ENCODE measurements at regions not wholly inside any gene's neighbourhood (a gene's known extent, or its start where the extent isn't known, plus 50 kb on each side); places are given as distances from the start of the nearest gene placed in this dataset.

DNA sequence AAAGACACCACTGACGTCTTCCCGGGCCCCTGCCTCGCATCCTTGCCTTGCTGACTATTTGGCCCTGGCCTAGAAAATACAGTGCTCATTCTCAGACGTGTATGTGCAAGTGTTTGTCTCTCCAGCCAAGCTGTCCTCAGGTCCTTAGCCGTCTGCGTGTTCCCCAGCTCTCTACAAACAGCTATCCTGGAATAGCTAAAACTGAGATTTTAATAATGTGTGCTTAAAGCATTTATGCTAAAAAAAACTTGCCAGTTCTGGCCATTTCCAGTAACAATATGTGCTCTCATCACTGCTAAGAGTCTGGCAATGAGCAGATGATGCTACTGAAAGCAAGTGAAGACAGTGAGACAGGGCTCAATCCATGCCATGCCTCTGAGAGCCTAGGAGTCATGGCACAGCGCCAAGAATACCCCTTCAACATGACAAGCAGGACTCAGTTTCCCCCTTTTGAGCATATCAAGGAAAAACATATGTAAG is 55.7 kb downstream of the IRF2BP2 start:
- no peaks in the 10 kb centered on the region for H3K27me3 ChIP-seq (ENCODE audit: insufficient read depth, poor library complexity, severe bottlenecking)
- no peaks in the 10 kb centered on the region for H3K9me3 ChIP-seq (ENCODE audit: severe bottlenecking)
- H3K36me3 ChIP-seq (ENCODE audit: low read depth) = no peaks in the 10 kb centered on the region
- TF ChIP-seq, protein P1, sequence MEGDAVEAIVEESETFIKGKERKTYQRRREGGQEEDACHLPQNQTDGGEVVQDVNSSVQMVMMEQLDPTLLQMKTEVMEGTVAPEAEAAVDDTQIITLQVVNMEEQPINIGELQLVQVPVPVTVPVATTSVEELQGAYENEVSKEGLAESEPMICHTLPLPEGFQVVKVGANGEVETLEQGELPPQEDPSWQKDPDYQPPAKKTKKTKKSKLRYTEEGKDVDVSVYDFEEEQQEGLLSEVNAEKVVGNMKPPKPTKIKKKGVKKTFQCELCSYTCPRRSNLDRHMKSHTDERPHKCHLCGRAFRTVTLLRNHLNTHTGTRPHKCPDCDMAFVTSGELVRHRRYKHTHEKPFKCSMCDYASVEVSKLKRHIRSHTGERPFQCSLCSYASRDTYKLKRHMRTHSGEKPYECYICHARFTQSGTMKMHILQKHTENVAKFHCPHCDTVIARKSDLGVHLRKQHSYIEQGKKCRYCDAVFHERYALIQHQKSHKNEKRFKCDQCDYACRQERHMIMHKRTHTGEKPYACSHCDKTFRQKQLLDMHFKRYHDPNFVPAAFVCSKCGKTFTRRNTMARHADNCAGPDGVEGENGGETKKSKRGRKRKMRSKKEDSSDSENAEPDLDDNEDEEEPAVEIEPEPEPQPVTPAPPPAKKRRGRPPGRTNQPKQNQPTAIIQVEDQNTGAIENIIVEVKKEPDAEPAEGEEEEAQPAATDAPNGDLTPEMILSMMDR (IDR thresholded peaks at IDR 0.05; ENCODE audit: poor library complexity, severe bottlenecking) = no peak
- no peaks in the 10 kb centered on the region for H3K4me1 ChIP-seq (ENCODE audit: insufficient read depth, poor library complexity, severe bottlenecking)
- H3K27ac ChIP-seq (ENCODE audit: poor library complexity, severe bottlenecking) = no peak overlapping the region
- no peak for ATAC-seq (ENCODE audit: low read depth)
- no peak for DNase-seq (ENCODE audit: low spot score)
- no peak overlapping the region for H3K4me3 ChIP-seq (ENCODE audit: severe bottlenecking)

DNA sequence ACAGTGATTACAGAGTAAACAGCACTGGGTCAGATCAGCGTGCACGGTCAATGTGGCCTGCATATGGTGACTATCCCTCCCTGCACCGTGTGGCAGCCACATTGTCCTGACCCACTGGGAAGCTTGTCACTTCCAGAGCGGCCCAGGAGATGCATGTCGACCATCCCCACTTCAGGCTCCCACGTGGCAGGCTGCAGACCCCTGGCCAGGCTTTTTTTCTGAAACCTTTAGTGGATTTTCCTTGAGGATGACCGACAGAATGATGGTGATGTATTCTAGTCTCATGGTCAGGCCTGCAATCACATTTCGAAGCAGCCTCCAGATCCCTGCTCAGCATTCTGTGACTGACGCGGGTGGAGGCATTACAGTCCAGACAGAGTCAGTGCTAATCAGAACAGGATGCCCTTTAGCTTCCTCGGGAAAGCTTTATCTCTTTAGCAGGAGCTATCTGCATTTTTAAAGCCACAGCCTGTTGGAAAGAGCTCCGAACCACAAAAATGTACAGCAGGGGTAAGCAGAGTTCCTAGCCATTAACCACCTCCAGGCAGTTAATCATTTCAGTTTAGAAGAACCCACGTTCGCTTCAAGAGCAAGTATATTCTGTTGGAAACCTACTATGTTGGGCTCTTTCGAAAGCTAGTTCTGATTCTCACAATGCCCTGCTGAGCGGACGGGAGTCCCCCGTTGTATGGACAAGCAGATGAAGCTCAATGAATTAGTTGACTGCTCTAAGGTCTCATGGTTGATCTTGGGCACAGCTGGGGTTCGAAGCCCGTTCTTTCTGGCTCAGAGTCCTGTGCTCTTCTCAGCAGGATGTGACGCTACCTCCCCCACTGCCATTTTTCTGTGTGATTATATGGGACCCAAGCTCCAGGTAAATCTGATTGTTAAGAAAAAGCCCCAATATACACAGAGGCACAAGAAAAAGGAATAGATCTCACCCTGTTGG is 56.5 kb downstream of the IRF2BP2 start:
- Histone ChIP-seq H3K27ac (ENCODE audit: poor library complexity, severe bottlenecking) (no peak overlapping the region), H3K27me3 (ENCODE audit: insufficient read depth, poor library complexity, severe bottlenecking) (no peaks in the 10 kb centered on the region), H3K36me3 (ENCODE audit: low read depth) (no peaks in the 10 kb centered on the region), H3K9me3 (ENCODE audit: severe bottlenecking) (no peaks in the 10 kb centered on the region), H3K4me1 (ENCODE audit: insufficient read depth, poor library complexity, severe bottlenecking) (no peaks in the 10 kb centered on the region), H3K4me3 (ENCODE audit: severe bottlenecking) (no peak overlapping the region)
- TF ChIP-seq, protein P1 (IDR thresholded peaks at IDR 0.05; ENCODE audit: poor library complexity, severe bottlenecking) = no peak
- ATAC-seq (ENCODE audit: low read depth) (no peak), DNase-seq (ENCODE audit: low spot score) (no peak)

DNA sequence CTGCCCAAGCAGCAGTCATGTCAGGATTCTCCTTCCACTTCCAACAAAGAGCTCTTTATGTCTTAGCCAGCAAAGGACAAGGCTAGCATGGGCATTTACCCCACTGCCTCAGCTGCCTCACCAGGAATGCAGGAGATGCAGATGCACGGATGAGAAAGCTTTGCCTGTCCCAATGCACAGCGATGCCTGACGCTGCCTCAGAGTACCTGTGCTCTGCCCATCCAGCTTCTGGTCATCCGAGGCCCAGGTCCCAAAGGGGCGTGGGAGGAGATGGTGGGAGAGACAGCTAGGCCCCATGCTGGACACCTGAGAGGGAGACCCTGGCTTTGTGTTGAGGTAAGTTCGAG is 59.0 kb downstream of the IRF2BP2 start:
- no peak for ATAC-seq (ENCODE audit: low read depth)
- Histone ChIP-seq H3K27ac (ENCODE audit: poor library complexity, severe bottlenecking) (no peak overlapping the region), H3K27me3 (ENCODE audit: insufficient read depth, poor library complexity, severe bottlenecking) (no peaks in the 10 kb centered on the region), H3K36me3 (ENCODE audit: low read depth) (no peaks in the 10 kb centered on the region), H3K4me3 (ENCODE audit: severe bottlenecking) (no peak overlapping the region), H3K9me3 (ENCODE audit: severe bottlenecking) (no peaks in the 10 kb centered on the region), H3K4me1 (ENCODE audit: insufficient read depth, poor library complexity, severe bottlenecking) (no peaks in the 10 kb centered on the region)
- TF ChIP-seq, protein P1 (IDR thresholded peaks at IDR 0.05; ENCODE audit: poor library complexity, severe bottlenecking) = no peak
- no peak for DNase-seq (ENCODE audit: low spot score)

DNA sequence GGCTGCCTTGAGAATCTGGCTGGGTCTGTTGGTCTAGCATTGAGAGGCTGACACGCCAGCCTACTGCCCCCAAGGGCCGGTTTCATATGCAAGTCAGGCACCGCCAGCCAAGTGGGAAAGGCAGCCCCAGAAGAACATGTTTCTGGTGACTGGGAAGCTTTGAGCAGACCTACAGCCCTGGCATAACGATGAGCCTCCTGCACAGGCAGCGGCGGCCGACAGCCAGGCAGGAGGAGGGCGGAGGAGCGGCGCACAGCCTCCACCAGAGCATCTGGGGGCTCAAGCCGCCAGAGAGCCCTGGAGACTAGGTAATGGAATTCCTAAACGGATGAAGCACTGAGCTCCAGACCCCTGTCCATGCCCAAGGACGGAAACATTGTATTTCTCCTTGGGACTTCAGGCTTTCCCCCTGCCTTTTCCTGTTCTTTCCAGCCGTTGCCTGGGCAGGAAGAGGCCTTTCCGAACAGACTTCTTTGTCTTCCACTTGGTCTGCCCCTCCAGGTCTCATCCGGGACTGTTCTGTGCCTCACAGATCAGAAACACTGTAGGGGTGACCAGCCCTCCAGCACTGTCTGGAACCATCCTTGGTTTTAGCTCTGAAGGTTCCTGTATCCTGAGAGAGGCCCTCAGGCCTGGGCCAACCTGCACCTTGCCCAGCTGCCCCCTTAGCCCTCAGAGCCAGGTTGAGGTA is 59.5 kb downstream of the IRF2BP2 start:
- no peak for ATAC-seq (ENCODE audit: low read depth)
- no peaks in the 10 kb centered on the region for H3K4me1 ChIP-seq (ENCODE audit: insufficient read depth, poor library complexity, severe bottlenecking)
- TF ChIP-seq, protein P1 (IDR thresholded peaks at IDR 0.05; ENCODE audit: poor library complexity, severe bottlenecking) = no peak

More for the DNA sequence above, 59.5 kb downstream of the IRF2BP2 start:
- DNase-seq (ENCODE audit: low spot score) = no peak
- no peaks in the 10 kb centered on the region for H3K9me3 ChIP-seq (ENCODE audit: severe bottlenecking)
- H3K27me3 ChIP-seq (ENCODE audit: insufficient read depth, poor library complexity, severe bottlenecking) = no peaks in the 10 kb centered on the region
- H3K27ac ChIP-seq (ENCODE audit: poor library complexity, severe bottlenecking) = no peak overlapping the region
- no peaks in the 10 kb centered on the region for H3K36me3 ChIP-seq (ENCODE audit: low read depth)
- H3K4me3 ChIP-seq (ENCODE audit: severe bottlenecking) = no peak overlapping the region

Measured in RWPE2 (cell line).